GM13976 (cell line): ENCODE measurements at regions not wholly inside any gene's neighbourhood (a gene's known extent, or its start where the extent isn't known, plus 50 kb on each side); places are given as distances from the start of the nearest gene placed in this dataset.
"Not testable (repeated sequence)": the region's sequence is repeated elsewhere in the genome, so short reads cannot be mapped to it uniquely, and the experiment has no call there.

ENCODE experiments used
- DNase-seq: peaks from one replicate; pipeline ENCODE4 v3.0.0; 2012; ENCODE audit warnings: low spot score
- in situ Hi-C: fragments of 300-500 bp; cut with MboI; formaldehyde crosslinking; loops from one replicate; pipeline ENCODE4 v1.12.0; 2022; ENCODE audit warnings: low sequenced_read_pairs, mixed read lengths, inconsistent platforms; ENCODE audit not compliant: unreplicated experiment
- TF ChIP-seq, protein P1 (sequence below): IDR thresholded peaks from 2 replicates; pipeline ENCODE4 v1.5.1; 2012; ENCODE audit warnings: borderline replicate concordance, mild to moderate bottlenecking; ENCODE audit not compliant: insufficient read depth; ENCODE audit errors: extremely low read depth, missing control alignments, control extremely low read depth

DNA sequence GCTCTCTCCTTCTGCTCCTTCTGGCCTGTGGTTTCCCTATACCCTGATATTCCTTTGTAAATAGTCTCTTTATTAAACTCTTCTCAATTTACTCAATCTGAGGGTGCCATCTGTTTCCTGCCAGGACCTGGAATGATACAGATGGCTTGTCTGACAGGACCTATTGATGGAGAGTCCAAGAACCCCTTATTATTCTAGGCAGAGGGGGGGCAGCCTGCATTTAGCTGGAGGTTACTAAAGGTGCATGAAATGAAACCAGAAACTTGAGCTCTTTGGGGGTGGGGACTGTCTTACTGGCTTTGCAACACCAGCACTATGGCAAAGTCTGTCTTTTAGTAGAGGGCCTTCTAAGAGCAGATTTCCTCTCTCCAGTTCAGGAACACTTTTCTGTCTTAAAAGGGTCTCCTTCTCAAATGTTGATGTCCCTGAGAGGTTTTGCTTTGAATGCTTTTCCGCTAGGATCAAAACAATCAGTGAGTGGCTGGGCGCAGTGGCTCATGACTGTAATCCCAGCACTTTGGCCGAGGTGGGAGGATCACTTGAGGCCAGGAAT lies 162.5 kb upstream of the MED14 start:
- no peak for DNase-seq
- TF ChIP-seq, protein P1, sequence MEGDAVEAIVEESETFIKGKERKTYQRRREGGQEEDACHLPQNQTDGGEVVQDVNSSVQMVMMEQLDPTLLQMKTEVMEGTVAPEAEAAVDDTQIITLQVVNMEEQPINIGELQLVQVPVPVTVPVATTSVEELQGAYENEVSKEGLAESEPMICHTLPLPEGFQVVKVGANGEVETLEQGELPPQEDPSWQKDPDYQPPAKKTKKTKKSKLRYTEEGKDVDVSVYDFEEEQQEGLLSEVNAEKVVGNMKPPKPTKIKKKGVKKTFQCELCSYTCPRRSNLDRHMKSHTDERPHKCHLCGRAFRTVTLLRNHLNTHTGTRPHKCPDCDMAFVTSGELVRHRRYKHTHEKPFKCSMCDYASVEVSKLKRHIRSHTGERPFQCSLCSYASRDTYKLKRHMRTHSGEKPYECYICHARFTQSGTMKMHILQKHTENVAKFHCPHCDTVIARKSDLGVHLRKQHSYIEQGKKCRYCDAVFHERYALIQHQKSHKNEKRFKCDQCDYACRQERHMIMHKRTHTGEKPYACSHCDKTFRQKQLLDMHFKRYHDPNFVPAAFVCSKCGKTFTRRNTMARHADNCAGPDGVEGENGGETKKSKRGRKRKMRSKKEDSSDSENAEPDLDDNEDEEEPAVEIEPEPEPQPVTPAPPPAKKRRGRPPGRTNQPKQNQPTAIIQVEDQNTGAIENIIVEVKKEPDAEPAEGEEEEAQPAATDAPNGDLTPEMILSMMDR, result no peak
- in situ Hi-C loops, result no loop called here

DNA sequence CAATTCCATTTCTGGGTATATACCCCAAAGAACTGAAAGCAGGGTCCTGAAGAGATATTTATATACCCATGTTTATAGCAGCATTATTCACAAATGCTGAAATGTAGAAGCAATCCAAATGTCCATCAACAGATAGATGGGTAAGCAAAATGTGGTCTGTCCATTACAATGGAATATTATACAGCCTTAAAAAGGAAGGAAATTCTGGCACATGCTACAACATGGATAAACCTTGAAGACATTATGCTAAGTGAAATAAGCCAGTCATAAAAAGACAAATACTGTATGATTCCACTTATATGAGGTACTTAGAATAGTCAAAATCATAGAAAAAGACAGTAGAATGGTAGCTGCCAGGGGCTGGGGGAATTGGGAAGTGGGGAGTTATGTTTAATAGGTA lies 169.4 kb upstream of the MED14 start:
- DNase-seq, in situ Hi-C loops: not testable (repeated sequence)

DNA sequence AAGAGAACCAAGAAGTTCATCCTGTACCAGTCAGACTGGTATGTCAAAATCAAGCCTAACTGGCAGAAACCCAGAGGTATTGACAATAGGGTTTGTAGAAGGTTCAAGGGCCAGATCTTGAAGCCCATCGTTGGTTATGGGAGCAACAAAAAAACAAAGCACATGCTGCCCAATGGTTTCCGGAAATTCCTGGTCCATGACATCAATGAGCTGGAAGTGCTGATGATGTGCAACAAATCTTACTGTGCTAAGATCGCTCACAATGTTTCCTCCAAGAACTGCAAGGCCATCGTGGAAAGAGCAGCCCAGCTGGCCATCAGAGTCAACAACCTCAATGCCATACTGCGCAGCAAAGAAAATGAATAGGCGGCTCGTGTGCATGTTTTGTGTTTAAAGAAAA lies 172.7 kb upstream of the MED14 start:
- in situ Hi-C loops, result no loop called here
- TF ChIP-seq, protein P1, result no peak
- no peak for DNase-seq

DNA sequence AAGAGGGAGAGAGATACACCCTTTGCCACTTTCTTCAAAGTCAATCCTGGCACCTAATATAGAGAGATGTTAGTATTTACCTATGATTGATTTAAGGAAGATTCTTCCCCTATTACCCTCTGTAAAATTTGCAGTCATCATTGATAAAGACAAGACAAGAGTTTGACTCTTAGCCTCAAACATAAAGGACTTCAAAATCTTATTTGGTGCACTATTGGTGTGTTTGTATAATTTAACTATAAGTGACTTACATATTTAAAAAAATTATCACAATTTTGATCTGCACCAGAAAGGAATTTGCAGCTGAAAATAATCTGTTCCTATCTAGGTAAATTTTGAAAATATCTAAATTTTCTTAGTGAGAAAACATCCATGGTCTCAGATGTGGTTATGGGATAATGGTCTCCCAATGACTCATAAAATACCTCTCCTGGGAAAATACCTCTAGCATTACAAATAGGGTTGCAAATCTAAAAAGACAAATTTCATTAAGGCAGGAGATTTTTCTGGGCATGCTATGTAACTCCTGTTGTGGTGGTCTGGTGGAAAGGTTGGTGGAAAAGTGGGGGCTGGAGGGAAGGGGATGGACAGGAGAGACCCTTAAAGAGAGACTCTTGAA lies 173.6 kb upstream of the MED14 start:
- DNase-seq, result no peak
- TF ChIP-seq, protein P1, result no peak
- in situ Hi-C loops, result no loop called here

DNA sequence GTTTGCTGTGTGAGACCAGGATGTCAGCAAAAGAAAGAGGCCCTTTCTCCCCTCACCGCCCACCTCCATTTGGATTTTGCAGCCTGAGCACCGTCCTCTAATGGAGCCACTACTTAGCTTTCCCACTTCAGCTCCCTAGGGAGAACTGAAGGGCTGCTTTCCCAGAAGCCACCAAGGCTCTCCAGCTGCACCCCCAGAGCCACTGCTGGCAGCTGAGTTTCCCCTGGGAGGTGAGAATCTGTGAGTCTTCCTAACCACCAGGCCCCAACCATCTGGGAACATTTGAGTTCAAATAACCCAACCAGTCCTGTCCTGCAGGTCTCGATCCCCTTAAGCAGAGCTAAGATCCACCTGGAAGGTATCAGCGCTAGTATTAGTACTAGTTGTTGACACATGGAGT lies 173.1 kb upstream of the USP9X start:
- TF ChIP-seq, protein P1, result no peak
- no peak for DNase-seq
- in situ Hi-C loops, result no loop called here

DNA sequence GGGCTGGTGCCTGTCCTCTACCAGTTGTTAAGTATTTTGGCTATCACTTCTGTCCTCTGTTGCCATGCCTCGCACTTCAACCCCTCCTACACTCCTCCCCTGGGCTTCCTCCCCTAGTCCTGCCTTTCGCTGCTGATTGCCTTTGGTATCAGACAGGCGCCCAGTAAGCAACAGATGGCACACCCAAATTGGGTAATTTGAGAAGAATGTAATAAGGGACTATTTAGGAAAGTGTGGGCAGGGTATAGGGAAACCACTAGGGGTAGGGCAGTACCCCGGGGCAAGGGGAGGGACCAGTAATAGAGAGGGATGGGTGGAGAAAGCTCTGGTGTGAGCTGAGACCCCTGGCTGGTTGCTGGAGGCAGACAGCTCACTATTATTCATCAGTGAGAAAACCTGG lies 172.7 kb upstream of the USP9X start:
- in situ Hi-C loops, result no loop called here
- TF ChIP-seq, protein P1, result no peak
- DNase-seq, result no peak

DNA sequence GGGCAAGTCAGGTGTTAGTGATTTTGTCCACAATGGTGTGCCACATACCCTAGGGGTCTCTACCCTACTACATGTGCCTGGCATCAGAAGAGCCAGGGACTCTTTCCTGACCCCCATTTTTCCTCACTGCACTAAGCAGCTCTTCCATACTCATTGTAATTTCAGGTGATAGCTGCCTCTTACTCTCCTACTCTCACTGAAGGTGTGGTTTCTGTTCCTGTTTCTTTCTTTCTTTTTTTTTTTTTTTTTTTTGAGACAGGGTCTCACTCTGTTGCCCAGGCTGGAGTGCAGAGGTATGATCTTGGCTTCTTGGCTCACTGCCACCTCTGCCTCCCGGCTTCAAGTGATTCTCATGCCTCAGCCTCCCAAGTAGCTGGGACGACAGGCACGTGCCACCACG lies 164.9 kb upstream of the USP9X start:
- in situ Hi-C loops, result no loop called here
- DNase-seq, result no peak
- TF ChIP-seq, protein P1, result no peak
